Neural cell (in vitro differentiated cells): ENCODE measurements at regions not wholly inside any gene's neighbourhood (a gene's known extent, or its start where the extent isn't known, plus 50 kb on each side); places are given as distances from the start of the nearest gene placed in this dataset.

Experiments
- H2AFZ ChIP-seq: fragments of 200-600, 300-800 bp; sonication (generic), shearing (Covaris generic); 2 replicates; pipeline ENCODE4 v1.6.0; 2014; ENCODE audit warnings: low read depth, mild to moderate bottlenecking, antibody characterized with exemption, low read length, moderate library complexity
- H3F3A ChIP-seq: fragments of 200-600 bp; shearing (Covaris generic); 2 replicates; pipeline ENCODE4 v1.6.1; 2016; ENCODE audit warnings: mild to moderate bottlenecking, moderate library complexity, mixed read lengths, antibody characterized with exemption, low read length; ENCODE audit not compliant: insufficient read depth, poor library complexity, severe bottlenecking
- H3K27ac ChIP-seq: fragments of 200-600, 300-800 bp; sonication (generic), shearing (Covaris generic); 2 replicates; pipeline ENCODE4 v1.5.1; 2014; ENCODE audit warnings: mild to moderate bottlenecking, low read length, moderate library complexity
- H3K27me3 ChIP-seq: fragments of 300-800, 200-600 bp; sonication (generic), shearing (Covaris generic); 2 replicates; pipeline ENCODE4 v1.6.0; 2014; ENCODE audit warnings: mild to moderate bottlenecking, low read depth, low read length, moderate library complexity; ENCODE audit not compliant: insufficient read depth
- H3K36me3 ChIP-seq: fragments of 300-800, 200-600 bp; sonication (generic), shearing (Covaris generic); 2 replicates; pipeline ENCODE4 v1.5.1; 2014; ENCODE audit warnings: mild to moderate bottlenecking, antibody characterized with exemption, low read length, moderate library complexity; ENCODE audit not compliant: insufficient read depth
- H3K4me2 ChIP-seq: fragments of 300-800, 200-600 bp; sonication (generic), shearing (Covaris generic); 2 replicates; pipeline ENCODE4 v1.6.0; 2014; ENCODE audit warnings: mild to moderate bottlenecking, low read length
- H3K4me3 ChIP-seq: fragments of 300-800, 200-600 bp; sonication (generic), shearing (Covaris generic); 2 replicates; pipeline ENCODE4 v1.5.1; 2014; ENCODE audit warnings: mild to moderate bottlenecking, low read length, moderate library complexity
- H3K79me2 ChIP-seq: fragments of 200-600 bp; shearing (Covaris generic); replicated peaks from 2 replicates; pipeline ENCODE4 v1.6.0; 2014; ENCODE audit warnings: mild to moderate bottlenecking, low read length, moderate library complexity; ENCODE audit not compliant: insufficient read depth
- H3K9ac ChIP-seq: fragments of 300-800, 200-600 bp; sonication (generic), shearing (Covaris generic); 2 replicates; pipeline ENCODE4 v1.6.1; 2016; ENCODE audit warnings: mild to moderate bottlenecking, low read length, mixed read lengths
- H3K9me2 ChIP-seq: fragments of 200-600 bp; shearing (Covaris generic); 2 replicates; pipeline ENCODE4 v1.6.1; 2016; ENCODE audit warnings: mild to moderate bottlenecking, low read length, mixed read lengths; ENCODE audit not compliant: insufficient read depth
- H3K9me3 ChIP-seq: fragments of 200-600, 300-800 bp; sonication (generic), shearing (Covaris generic); 2 replicates; pipeline ENCODE4 v1.6.1; 2016; ENCODE audit warnings: mild to moderate bottlenecking, mixed run types, low read length, moderate library complexity, mixed read lengths
- H4K20me1 ChIP-seq: fragments of 200-600 bp; shearing (Covaris generic); 2 replicates; pipeline ENCODE4 v1.6.1; 2016; ENCODE audit warnings: mild to moderate bottlenecking, mixed run types; ENCODE audit not compliant: insufficient read depth
- CTCF ChIP-seq: fragments of 450-650 bp; IDR thresholded peaks from 2 replicates; pipeline ENCODE4 v1.5.1; 2014; ENCODE audit warnings: antibody characterized with exemption, mild to moderate bottlenecking, moderate library complexity; ENCODE audit not compliant: poor library complexity, severe bottlenecking
- EP300 ChIP-seq: fragments of 450-650 bp; conservative IDR thresholded peaks from 2 replicates; pipeline ENCODE4 v1.6.1; 2014; ENCODE audit warnings: antibody characterized with exemption, mild to moderate bottlenecking, moderate library complexity; ENCODE audit not compliant: poor library complexity, severe bottlenecking
- EZH2 ChIP-seq: fragments of 200-600, 300-800 bp; shearing (Covaris generic), sonication (generic); IDR thresholded peaks from 2 replicates; pipeline ENCODE4 v1.6.1; 2014; ENCODE audit warnings: antibody characterized with exemption, low read length, borderline replicate concordance, mild to moderate bottlenecking; ENCODE audit not compliant: insufficient read depth, poor library complexity, severe bottlenecking
- MXI1 ChIP-seq: fragments of 450-650 bp; conservative IDR thresholded peaks from 2 replicates; pipeline ENCODE4 v1.6.1; 2014; ENCODE audit warnings: antibody characterized with exemption, mild to moderate bottlenecking; ENCODE audit not compliant: poor library complexity, severe bottlenecking
- POLR2AphosphoS5 ChIP-seq: IDR thresholded peaks from 2 replicates; pipeline ENCODE4 v1.6.1; 2012
- RAD21 ChIP-seq: fragments of 450-650 bp; conservative IDR thresholded peaks from 2 replicates; pipeline ENCODE4 v1.6.1; 2014; ENCODE audit warnings: antibody characterized with exemption, mild to moderate bottlenecking, moderate library complexity
- REST ChIP-seq: IDR thresholded peaks from 2 replicates; pipeline ENCODE4 v1.6.1; 2012; ENCODE audit warnings: borderline replicate concordance
- SMC3 ChIP-seq: fragments of 450-650 bp; conservative IDR thresholded peaks from 2 replicates; pipeline ENCODE4 v1.6.1; 2014; ENCODE audit warnings: antibody characterized with exemption, mild to moderate bottlenecking, moderate library complexity; ENCODE audit not compliant: poor library complexity
- TAF1 ChIP-seq: IDR thresholded peaks from 2 replicates; pipeline ENCODE4 v1.6.1; 2012; ENCODE audit warnings: low read depth

- Histone ChIP-seq H3K27ac (no peak overlapping the region), H3K4me3 (no peak overlapping the region), H3K36me3 (no peaks in the 10 kb centered on the region), H3K4me2 (no peak overlapping the region), H3K27me3 (no peaks in the 10 kb centered on the region), H3F3A (peaks cover 3% of the 10 kb centered on the region), H4K20me1 (no peaks in the 10 kb centered on the region), H3K9ac (no peak overlapping the region), H2AFZ (no peak overlapping the region), H3K79me2 (no peaks in the 10 kb centered on the region), H3K9me3 (no peaks in the 10 kb centered on the region), H3K9me2 (no peaks in the 10 kb centered on the region)
- TF ChIP-seq SMC3 (no peak), EZH2 (no peak), REST (no peak), CTCF (no peak), TAF1 (no peak), RAD21 (no peak), EP300 (no peak), POLR2AphosphoS5 (no peak)
These were observed 295.7 kb upstream of the TMCO5A start for GRCh38 chr15:37638691-37639090.

GRCh38 chr15:37652646-37653417 is 281.6 kb upstream of the TMCO5A start:
- Histone ChIP-seq H3F3A (no peaks in the 10 kb centered on the region), H3K27me3 (no peaks in the 10 kb centered on the region), H3K9ac (no peak overlapping the region), H3K79me2 (no peaks in the 10 kb centered on the region), H3K36me3 (no peaks in the 10 kb centered on the region), H3K4me3 (no peak overlapping the region), H3K9me3 (no peaks in the 10 kb centered on the region), H2AFZ (no peak overlapping the region), H3K9me2 (no peaks in the 10 kb centered on the region), H4K20me1 (no peaks in the 10 kb centered on the region), H3K4me2 (no peak overlapping the region), H3K27ac (no peak overlapping the region)
- TF ChIP-seq MXI1 = no peak
